Kidney epithelial cell (primary cell): ENCODE measurements at regions not wholly inside any gene's neighbourhood (a gene's known extent, or its start where the extent isn't known, plus 50 kb on each side); places are given as distances from the start of the nearest gene placed in this dataset.

Experiments used
- DNase-seq: peaks from one replicate; pipeline ENCODE4 v3.0.0-alpha.2; 2010; ENCODE audit warnings: low read depth
- H3K27me3 ChIP-seq: 2 replicates; pipeline ENCODE4 v1.6.0; 2011; ENCODE audit warnings: low read length; ENCODE audit not compliant: control insufficient read depth, insufficient read depth
- H3K36me3 ChIP-seq: 2 replicates; pipeline ENCODE4 v1.5.1; 2011; ENCODE audit warnings: low read length; ENCODE audit not compliant: control insufficient read depth, insufficient read depth
- H3K4me3 ChIP-seq: 2 replicates; pipeline ENCODE4 v1.5.1; 2011; ENCODE audit warnings: low read depth, mild to moderate bottlenecking, control low read depth, low read length
- CTCF ChIP-seq: IDR thresholded peaks from 2 replicates; pipeline ENCODE4 v1.5.1; 2011; ENCODE audit warnings: mild to moderate bottlenecking, moderate library complexity, low read length, control low read depth, inconsistent platforms; ENCODE audit not compliant: insufficient read depth, poor library complexity, severe bottlenecking

- no peak overlapping the region for H3K4me3 ChIP-seq
- H3K36me3 ChIP-seq: no peaks in the 10 kb centered on the region
- no peak for TF ChIP-seq CTCF
- no peaks in the 10 kb centered on the region for H3K27me3 ChIP-seq
- no peak for DNase-seq
These were observed 83.9 kb upstream of the SDK1 start for GRCh38 chr7:3217166-3217565.

- Histone ChIP-seq H3K36me3 (no peaks in the 10 kb centered on the region), H3K4me3 (no peak overlapping the region), H3K27me3 (no peaks in the 10 kb centered on the region)
- TF ChIP-seq CTCF: no peak
- no peak for DNase-seq
These were observed 82.4 kb upstream of the SDK1 start for GRCh38 chr7:3218411-3219225.

GRCh38 chr7:3229904-3230470 is 71.1 kb upstream of the SDK1 start:
- DNase-seq: no peak
- Histone ChIP-seq H3K4me3 (no peak overlapping the region), H3K36me3 (no peaks in the 10 kb centered on the region), H3K27me3 (no peaks in the 10 kb centered on the region)
- no peak for TF ChIP-seq CTCF

GRCh38 chr7:3230908-3231307 is 70.1 kb upstream of the SDK1 start:
- no peak for TF ChIP-seq CTCF

GRCh38 chr7:3232228-3232627 is 68.8 kb upstream of the SDK1 start:
- no peak for TF ChIP-seq CTCF
- DNase-seq: no peak
- no peaks in the 10 kb centered on the region for H3K27me3 ChIP-seq

More at GRCh38 chr7:3230908-3231307, 70.1 kb upstream of the SDK1 start:
- no peak for DNase-seq
- no peaks in the 10 kb centered on the region for H3K36me3 ChIP-seq
- no peaks in the 10 kb centered on the region for H3K27me3 ChIP-seq
- no peak overlapping the region for H3K4me3 ChIP-seq

More at GRCh38 chr7:3232228-3232627, 68.8 kb upstream of the SDK1 start:
- no peak overlapping the region for H3K4me3 ChIP-seq
- no peaks in the 10 kb centered on the region for H3K36me3 ChIP-seq
